GM23248 (cell line): ENCODE measurements at regions not wholly inside any gene's neighbourhood (a gene's known extent, or its start where the extent isn't known, plus 50 kb on each side); places are given as distances from the start of the nearest gene placed in this dataset.

Experiments
- EZH2 ChIP-seq: fragments of 200-600 bp; sonication (generic); IDR thresholded peaks from 2 replicates; pipeline ENCODE4 v1.6.1; 2018; ENCODE audit warnings: antibody characterized with exemption, mild to moderate bottlenecking; ENCODE audit not compliant: insufficient read depth, poor library complexity, severe bottlenecking
- EZH2phosphoT487 ChIP-seq: fragments of 200-600 bp; sonication (generic); IDR thresholded peaks from 2 replicates; pipeline ENCODE4 v1.6.1; 2018; ENCODE audit warnings: antibody characterized with exemption, moderate library complexity, mild to moderate bottlenecking, low read depth; ENCODE audit not compliant: insufficient read depth

- TF ChIP-seq EZH2 (no peak), EZH2phosphoT487 (no peak)
These were observed 1374.8 kb downstream of the PCDH9 start for GRCh38 chr13:65855242-65855805.
